ENCODE measurements at regions not wholly inside any gene's neighbourhood (a gene's known extent, or its start where the extent isn't known, plus 50 kb on each side); places are given as distances from the start of the nearest gene placed in this dataset.

DNA sequence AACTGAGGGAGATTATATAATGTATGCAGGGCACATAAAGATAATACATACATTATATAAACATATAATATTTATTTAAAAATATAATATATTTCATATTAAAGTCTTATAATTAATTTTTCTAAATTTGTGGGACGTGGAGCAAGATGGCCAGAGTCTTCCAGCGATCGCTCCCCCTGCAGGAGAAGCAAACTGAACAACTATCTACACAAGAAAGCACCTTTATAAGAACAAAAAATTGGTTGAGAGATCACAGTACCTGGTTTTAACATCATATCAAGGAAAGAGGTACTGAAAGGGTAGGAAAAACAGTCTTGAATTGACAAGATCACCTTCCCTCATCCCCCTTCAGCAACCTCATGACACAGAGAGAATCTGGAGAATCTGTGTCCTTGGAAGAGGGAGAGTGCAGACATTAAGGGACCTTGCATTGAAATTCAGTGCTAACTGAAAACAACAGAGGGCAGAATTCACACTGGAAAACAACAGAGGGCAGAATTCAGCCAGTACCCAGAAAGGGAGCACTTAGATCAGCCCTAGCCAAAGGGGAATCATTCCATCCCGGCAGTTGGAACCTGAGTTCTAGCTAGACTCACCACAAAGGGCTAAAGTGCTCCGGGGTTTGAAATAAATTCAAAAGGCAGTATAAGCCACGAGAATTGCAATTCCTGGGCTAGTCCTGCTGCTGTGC lies 262.5 kb upstream of the NDST3 start:
- TF ChIP-seq, protein P1, sequence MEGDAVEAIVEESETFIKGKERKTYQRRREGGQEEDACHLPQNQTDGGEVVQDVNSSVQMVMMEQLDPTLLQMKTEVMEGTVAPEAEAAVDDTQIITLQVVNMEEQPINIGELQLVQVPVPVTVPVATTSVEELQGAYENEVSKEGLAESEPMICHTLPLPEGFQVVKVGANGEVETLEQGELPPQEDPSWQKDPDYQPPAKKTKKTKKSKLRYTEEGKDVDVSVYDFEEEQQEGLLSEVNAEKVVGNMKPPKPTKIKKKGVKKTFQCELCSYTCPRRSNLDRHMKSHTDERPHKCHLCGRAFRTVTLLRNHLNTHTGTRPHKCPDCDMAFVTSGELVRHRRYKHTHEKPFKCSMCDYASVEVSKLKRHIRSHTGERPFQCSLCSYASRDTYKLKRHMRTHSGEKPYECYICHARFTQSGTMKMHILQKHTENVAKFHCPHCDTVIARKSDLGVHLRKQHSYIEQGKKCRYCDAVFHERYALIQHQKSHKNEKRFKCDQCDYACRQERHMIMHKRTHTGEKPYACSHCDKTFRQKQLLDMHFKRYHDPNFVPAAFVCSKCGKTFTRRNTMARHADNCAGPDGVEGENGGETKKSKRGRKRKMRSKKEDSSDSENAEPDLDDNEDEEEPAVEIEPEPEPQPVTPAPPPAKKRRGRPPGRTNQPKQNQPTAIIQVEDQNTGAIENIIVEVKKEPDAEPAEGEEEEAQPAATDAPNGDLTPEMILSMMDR (IDR thresholded peaks at IDR 0.05), result no peak
- TF ChIP-seq POLR2A (IDR thresholded peaks at IDR 0.05), result no peak
